ENCODE measurements at regions not wholly inside any gene's neighbourhood (a gene's known extent, or its start where the extent isn't known, plus 50 kb on each side); places are given as distances from the start of the nearest gene placed in this dataset.

GRCh38 chr1:244347942-244348341, 103.8 kb downstream of the ADSS2 start:
- DNase-seq (ENCODE audit: low spot score), result peak; percentile 85

DNA sequence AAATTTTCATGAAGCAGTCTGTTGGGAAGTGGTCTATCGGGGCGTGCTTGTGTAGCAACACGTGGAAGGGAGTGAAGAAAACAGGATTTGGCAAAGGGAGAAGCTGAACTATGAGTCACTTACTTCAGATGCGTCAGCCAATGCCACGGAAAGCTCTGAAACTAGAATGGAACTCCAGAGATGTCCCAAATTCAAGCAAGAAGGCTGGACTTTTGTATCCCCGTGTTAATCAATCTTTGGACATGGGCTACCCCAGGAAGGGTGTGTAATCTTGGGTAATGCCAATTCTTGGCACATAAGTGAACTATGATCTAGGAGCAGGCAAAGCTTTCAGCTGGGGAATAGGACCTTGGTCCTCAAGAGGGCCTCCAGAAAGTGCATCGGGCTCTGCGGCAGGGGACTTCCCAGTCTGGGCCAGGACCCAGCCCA, 102.6 kb downstream of the ADSS2 start:
- no peak for DNase-seq (ENCODE audit: low spot score)

DNA sequence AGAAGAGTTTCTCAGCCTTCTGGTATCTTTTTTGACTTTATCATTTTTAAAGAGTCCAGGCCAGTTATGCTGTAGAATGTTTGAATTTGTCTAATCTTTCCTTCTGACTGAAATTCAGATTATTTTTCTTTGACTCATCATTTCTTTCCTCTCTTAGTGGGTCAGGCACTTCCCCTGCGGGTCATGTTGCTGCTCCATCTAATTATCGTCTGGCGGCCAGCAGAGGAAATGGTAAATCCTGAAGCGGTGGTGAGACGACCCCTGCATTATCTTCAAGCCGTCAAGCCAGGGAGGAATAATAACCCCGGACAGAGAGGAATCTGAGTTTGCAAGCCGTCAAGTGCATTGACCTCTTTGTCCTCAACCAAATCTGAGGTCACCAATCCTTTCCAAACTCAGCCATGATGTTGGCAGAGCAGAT, 102.1 kb downstream of the ADSS2 start:
- no peak for DNase-seq (ENCODE audit: low spot score)

GRCh38 chr1:244350027-244350426, 101.7 kb downstream of the ADSS2 start:
- DNase-seq (ENCODE audit: low spot score), result no peak

DNA sequence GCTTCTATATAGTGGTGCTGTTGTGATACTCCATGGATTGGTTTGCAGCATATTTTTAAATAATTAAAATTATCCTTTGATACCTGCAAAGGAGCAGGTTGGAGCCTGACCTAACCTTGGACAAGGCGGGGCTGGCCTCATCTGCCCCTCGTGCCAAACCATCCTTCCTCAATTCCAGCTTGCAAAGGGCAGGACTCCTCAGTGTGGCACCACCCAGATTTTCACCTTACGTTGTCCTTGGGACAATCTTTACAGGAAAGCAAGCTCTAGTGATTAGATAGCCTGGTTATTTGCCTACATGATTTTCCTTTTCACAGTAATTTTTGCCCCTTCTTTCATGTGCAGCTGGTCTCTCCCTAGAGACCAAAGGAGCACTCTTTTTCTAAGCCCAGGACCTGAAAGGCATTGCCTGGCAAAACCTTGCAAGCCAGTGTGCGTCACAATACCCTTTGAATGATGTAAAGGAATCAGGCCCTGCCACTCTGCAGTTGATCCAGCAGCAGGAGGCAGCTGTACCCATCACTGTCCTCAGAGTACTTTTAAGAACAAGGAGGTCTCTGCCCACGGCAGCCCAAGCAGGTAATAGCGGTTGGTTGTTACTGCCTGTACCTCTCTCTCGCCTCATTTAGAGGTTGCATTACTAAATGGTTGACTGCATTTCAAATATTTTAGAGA, 99.4 kb downstream of the ADSS2 start:
- no peak for DNase-seq (ENCODE audit: low spot score)

DNA sequence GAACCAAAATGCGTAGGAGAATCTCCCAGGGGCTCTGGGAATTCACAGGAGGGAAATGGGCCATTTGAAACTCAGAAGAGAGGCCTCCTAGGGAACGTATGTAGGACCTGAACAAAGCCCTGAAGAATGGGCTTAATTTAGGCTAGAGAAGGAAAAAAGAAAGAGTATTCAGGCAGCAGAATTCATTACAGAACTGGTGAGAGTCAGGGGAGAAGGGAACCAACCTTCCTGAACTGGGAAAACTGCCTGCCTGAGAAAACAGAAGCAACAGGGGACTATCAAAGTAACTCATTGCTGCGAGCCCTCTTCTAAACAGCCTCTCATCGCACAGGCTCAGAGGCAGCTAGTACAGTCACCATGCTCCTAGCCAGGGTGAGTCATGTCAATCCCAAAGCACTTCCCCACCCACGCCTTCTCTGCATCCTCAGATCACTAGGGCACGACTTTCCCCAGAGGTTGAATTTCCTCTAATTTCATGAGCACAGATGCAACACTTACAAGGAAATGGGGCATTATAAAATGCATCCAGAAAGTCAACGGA, 98.1 kb downstream of the ADSS2 start:
- DNase-seq (ENCODE audit: low spot score), result peak; percentile 78

- no peak for DNase-seq (ENCODE audit: low spot score)
Observed at GRCh38 chr1:244354810-244355278, 96.9 kb downstream of the ADSS2 start.

DNA sequence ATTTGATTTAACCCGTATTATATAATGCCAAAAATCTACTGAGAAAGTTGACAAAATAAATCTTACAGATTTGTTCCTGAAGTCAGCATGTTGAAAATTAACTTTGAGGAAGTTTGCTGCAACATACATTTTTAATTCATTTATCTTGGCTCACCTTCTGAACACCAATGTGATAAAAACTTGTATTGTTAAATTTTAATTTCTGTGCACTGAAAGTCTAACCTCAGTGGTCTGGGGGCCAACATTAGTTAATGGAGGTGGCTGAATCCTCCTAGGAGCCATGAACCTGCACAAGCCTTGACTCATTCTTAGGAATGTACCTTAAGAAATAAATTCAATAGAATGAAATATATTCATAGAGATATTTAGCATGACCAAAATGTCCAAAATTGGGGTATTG, 95.3 kb downstream of the ADSS2 start:
- no peak for DNase-seq (ENCODE audit: low spot score)
